ENCODE measurements at regions not wholly inside any gene's neighbourhood (a gene's known extent, or its start where the extent isn't known, plus 50 kb on each side); places are given as distances from the start of the nearest gene placed in this dataset.

DNA sequence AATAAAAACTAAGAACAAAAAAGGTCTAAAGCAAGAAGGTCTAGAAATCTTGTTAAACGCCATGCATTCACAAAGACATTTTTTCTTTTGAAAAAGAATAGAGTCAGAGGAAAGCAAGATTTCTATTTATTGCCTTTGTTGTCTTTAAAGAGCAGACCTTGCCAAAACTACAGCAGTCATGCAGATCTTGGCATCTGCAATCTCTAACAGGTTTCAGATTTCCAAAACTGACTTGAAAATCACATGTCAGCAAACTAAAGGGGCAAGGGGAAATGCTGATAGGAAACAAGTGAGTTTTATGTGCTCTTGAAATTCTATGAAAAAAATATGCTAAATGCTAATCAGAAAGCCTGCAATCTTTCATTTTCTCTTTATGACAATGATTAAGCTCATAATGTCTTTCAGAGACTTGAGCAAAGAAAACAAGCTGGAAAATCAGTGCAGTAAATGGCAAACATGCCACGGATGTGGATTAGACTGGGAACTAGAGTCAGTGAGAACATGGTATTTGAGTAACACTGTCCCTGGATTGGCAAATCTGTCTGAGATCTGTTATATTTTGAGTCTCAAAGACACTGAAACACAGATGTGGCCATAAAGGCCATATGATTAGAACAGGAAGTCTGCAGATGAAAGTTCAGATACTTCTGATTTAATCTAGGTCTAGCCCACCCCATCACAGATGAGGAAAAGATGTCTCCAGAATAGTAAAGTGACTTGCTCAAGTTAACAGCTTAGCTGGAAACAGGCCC, 361.4 kb upstream of the RPS23 start:
- TF ChIP-seq, protein P1, sequence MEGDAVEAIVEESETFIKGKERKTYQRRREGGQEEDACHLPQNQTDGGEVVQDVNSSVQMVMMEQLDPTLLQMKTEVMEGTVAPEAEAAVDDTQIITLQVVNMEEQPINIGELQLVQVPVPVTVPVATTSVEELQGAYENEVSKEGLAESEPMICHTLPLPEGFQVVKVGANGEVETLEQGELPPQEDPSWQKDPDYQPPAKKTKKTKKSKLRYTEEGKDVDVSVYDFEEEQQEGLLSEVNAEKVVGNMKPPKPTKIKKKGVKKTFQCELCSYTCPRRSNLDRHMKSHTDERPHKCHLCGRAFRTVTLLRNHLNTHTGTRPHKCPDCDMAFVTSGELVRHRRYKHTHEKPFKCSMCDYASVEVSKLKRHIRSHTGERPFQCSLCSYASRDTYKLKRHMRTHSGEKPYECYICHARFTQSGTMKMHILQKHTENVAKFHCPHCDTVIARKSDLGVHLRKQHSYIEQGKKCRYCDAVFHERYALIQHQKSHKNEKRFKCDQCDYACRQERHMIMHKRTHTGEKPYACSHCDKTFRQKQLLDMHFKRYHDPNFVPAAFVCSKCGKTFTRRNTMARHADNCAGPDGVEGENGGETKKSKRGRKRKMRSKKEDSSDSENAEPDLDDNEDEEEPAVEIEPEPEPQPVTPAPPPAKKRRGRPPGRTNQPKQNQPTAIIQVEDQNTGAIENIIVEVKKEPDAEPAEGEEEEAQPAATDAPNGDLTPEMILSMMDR (IDR thresholded peaks at IDR 0.05 in 2 of 3, conservative IDR thresholded peaks at IDR 0.05 in 1 of 3; ENCODE audit: borderline replicate concordance in 1 of 3, insufficient read depth in 1 of 3, low read depth in 2 of 3, low read length in 2 of 3), result no peak
- TF ChIP-seq SP1 (IDR thresholded peaks at IDR 0.05; ENCODE audit: low read depth), result no peak
- no peak for TF ChIP-seq POLR2AphosphoS5 (IDR thresholded peaks at IDR 0.05; ENCODE audit: low read depth, low read length)
- TF ChIP-seq ELF1 (IDR thresholded peaks at IDR 0.05; ENCODE audit: borderline replicate concordance, low read depth), result no peak
- no peak for TF ChIP-seq EZH2phosphoT487 (IDR thresholded peaks at IDR 0.05; ENCODE audit: borderline replicate concordance)
- TF ChIP-seq, protein P2, sequence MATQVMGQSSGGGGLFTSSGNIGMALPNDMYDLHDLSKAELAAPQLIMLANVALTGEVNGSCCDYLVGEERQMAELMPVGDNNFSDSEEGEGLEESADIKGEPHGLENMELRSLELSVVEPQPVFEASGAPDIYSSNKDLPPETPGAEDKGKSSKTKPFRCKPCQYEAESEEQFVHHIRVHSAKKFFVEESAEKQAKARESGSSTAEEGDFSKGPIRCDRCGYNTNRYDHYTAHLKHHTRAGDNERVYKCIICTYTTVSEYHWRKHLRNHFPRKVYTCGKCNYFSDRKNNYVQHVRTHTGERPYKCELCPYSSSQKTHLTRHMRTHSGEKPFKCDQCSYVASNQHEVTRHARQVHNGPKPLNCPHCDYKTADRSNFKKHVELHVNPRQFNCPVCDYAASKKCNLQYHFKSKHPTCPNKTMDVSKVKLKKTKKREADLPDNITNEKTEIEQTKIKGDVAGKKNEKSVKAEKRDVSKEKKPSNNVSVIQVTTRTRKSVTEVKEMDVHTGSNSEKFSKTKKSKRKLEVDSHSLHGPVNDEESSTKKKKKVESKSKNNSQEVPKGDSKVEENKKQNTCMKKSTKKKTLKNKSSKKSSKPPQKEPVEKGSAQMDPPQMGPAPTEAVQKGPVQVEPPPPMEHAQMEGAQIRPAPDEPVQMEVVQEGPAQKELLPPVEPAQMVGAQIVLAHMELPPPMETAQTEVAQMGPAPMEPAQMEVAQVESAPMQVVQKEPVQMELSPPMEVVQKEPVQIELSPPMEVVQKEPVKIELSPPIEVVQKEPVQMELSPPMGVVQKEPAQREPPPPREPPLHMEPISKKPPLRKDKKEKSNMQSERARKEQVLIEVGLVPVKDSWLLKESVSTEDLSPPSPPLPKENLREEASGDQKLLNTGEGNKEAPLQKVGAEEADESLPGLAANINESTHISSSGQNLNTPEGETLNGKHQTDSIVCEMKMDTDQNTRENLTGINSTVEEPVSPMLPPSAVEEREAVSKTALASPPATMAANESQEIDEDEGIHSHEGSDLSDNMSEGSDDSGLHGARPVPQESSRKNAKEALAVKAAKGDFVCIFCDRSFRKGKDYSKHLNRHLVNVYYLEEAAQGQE (IDR thresholded peaks at IDR 0.05; ENCODE audit: low read depth), result no peak
- TF ChIP-seq YY1 (IDR thresholded peaks at IDR 0.05; ENCODE audit: extremely low read depth, insufficient replicate concordance, low read depth, low read length), result no peak
- TF ChIP-seq POLR2A (IDR thresholded peaks at IDR 0.05; ENCODE audit: borderline replicate concordance, extremely low read depth, insufficient read depth, insufficient read length), result no peak
